ENCODE measurements at regions not wholly inside any gene's neighbourhood (a gene's known extent, or its start where the extent isn't known, plus 50 kb on each side); places are given as distances from the start of the nearest gene placed in this dataset.

- no peak for DNase-seq (ENCODE audit: low read depth)
- TF ChIP-seq CTCF (IDR thresholded peaks at IDR 0.05; ENCODE audit: control insufficient read depth, extremely low read depth, insufficient read depth): no peak
- no peak overlapping the region for H3K4me3 ChIP-seq (ENCODE audit: low read depth, low read length)
Observed at GRCh38 chrX:109926118-109926517, 76.8 kb upstream of the TMEM164 start.

- no peak overlapping the region for H3K4me3 ChIP-seq (ENCODE audit: low read depth, low read length)
- no peak for DNase-seq (ENCODE audit: low read depth)
- no peak for TF ChIP-seq CTCF (IDR thresholded peaks at IDR 0.05; ENCODE audit: control insufficient read depth, extremely low read depth, insufficient read depth)
Observed at GRCh38 chrX:109926743-109927662, 75.9 kb upstream of the TMEM164 start.

- H3K4me3 ChIP-seq (ENCODE audit: low read depth, low read length): no peak overlapping the region
- no peak for DNase-seq (ENCODE audit: low read depth)
- TF ChIP-seq CTCF (IDR thresholded peaks at IDR 0.05; ENCODE audit: control insufficient read depth, extremely low read depth, insufficient read depth): no peak
Observed at GRCh38 chrX:109927663-109928273, 75.1 kb upstream of the TMEM164 start.

- H3K4me3 ChIP-seq (ENCODE audit: low read depth, low read length): no peak overlapping the region
- no peak for DNase-seq (ENCODE audit: low read depth)
- no peak for TF ChIP-seq CTCF (IDR thresholded peaks at IDR 0.05; ENCODE audit: control insufficient read depth, extremely low read depth, insufficient read depth)
Observed at GRCh38 chrX:109928596-109929335, 74.1 kb upstream of the TMEM164 start.

GRCh38 chrX:109931677-109932076, 71.2 kb upstream of the TMEM164 start:
- DNase-seq (ENCODE audit: low read depth): no peak
- TF ChIP-seq CTCF (IDR thresholded peaks at IDR 0.05; ENCODE audit: control insufficient read depth, extremely low read depth, insufficient read depth): no peak
- no peak overlapping the region for H3K4me3 ChIP-seq (ENCODE audit: low read depth, low read length)

GRCh38 chrX:109934434-109934833, 68.5 kb upstream of the TMEM164 start:
- DNase-seq (ENCODE audit: low read depth): no peak
- no peak for TF ChIP-seq CTCF (IDR thresholded peaks at IDR 0.05; ENCODE audit: control insufficient read depth, extremely low read depth, insufficient read depth)
- H3K4me3 ChIP-seq (ENCODE audit: low read depth, low read length): no peak overlapping the region
